H1 (cell line): ENCODE measurements at regions not wholly inside any gene's neighbourhood (a gene's known extent, or its start where the extent isn't known, plus 50 kb on each side); places are given as distances from the start of the nearest gene placed in this dataset.
"Not testable (repeated sequence)": the region's sequence is repeated elsewhere in the genome, so short reads cannot be mapped to it uniquely, and the experiment has no call there.

Experiments
- CBX5 ChIP-seq: fragments of 300-800, 300-1000 bp; sonication (generic); IDR thresholded peaks from 2 replicates; pipeline ENCODE4 v1.7.1; 2016; ENCODE audit warnings: antibody characterized with exemption, low read length, low read depth
- CHD2 ChIP-seq: IDR thresholded peaks from 2 replicates; pipeline ENCODE4 v1.6.1; 2012; ENCODE audit warnings: low read length, improper control_type of control experiment
- CTBP2 ChIP-seq: IDR thresholded peaks from 2 replicates; pipeline ENCODE4 v1.7.0; 2011; ENCODE audit warnings: borderline replicate concordance, mild to moderate bottlenecking, moderate library complexity, mixed read lengths, low read length; ENCODE audit not compliant: insufficient read depth, insufficient read length
- EZH2 ChIP-seq: fragments of 200-600 bp; sonication (generic); IDR thresholded peaks from 2 replicates; pipeline ENCODE4 v1.7.1; 2012; ENCODE audit warnings: low read depth, mild to moderate bottlenecking, moderate library complexity, low read length, inconsistent platforms; ENCODE audit not compliant: severe bottlenecking
- MAFK ChIP-seq: IDR thresholded peaks from 2 replicates; pipeline ENCODE4 v1.6.1; 2012; ENCODE audit warnings: low read depth, mild to moderate bottlenecking, improper control_type of control experiment, low read length
- NRF1 ChIP-seq: IDR thresholded peaks from 2 replicates; pipeline ENCODE4 v1.6.1; 2011; ENCODE audit warnings: mild to moderate bottlenecking, low read depth, low read length, improper control_type of control experiment
- POLR2AphosphoS5 ChIP-seq: IDR thresholded peaks from 2 replicates; pipeline ENCODE4 v1.6.1; 2011; ENCODE audit warnings: low read depth, low read length
- RFX5 ChIP-seq: IDR thresholded peaks from 2 replicates; pipeline ENCODE4 v1.6.1; 2011; ENCODE audit warnings: low read depth, low read length, improper control_type of control experiment, borderline replicate concordance
- SIRT6 ChIP-seq: IDR thresholded peaks from one replicate; pipeline ENCODE4 v1.7.1; 2012; ENCODE audit warnings: low read length, inconsistent platforms
- SIX5 ChIP-seq: IDR thresholded peaks from 2 replicates; pipeline ENCODE4 v1.6.1; 2011; ENCODE audit warnings: mild to moderate bottlenecking, low read depth, low read length
- TF ChIP-seq, protein P1 (sequence below), 3 experiments: IDR thresholded peaks; 1 replicate in 2 of 3; 2 replicates in 1 of 3; pipeline versions ENCODE4 v1.5.1 to v1.6.1; 2011; ENCODE audit warnings: low read length in 3 of 3, mild to moderate bottlenecking in 3 of 3, inconsistent platforms in 2 of 3, low read depth in 1 of 3, moderate library complexity in 1 of 3; ENCODE audit not compliant: insufficient read depth in 1 of 3; ENCODE audit errors: control extremely low read depth in 1 of 3
- TF ChIP-seq, protein P2 (sequence below): IDR thresholded peaks from 2 replicates; pipeline ENCODE4 v1.6.1; 2011; ENCODE audit warnings: low read length, improper control_type of control experiment
- TF ChIP-seq, protein P3 (sequence below): IDR thresholded peaks from 2 replicates; pipeline ENCODE4 v1.6.1; 2012; ENCODE audit warnings: low read length, inconsistent platforms

DNA sequence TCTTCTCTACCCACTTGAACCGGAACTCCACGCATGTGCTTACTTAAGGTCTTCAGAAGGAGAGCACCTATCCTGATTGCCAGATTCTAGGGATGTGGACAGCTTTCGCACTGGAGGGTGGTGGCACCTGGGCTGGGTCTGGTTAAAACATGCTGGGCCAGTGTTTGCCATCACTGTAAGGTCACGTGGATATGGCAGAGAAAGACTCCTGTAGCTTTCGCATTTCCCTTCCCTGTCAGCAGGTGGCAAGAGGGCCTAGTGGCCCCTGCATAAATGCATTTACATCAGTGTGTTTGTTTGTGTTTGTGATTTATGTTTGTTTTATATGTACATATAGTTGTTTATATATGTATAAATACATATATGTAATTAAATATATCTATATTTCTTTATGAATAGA lies 192.5 kb downstream of the ANKRD36 start:
- TF ChIP-seq CBX5, EZH2, NRF1, CHD2, SIX5, CTBP2, POLR2AphosphoS5, RFX5, SIRT6, MAFK: not testable (repeated sequence)
- TF ChIP-seq, protein P1, sequence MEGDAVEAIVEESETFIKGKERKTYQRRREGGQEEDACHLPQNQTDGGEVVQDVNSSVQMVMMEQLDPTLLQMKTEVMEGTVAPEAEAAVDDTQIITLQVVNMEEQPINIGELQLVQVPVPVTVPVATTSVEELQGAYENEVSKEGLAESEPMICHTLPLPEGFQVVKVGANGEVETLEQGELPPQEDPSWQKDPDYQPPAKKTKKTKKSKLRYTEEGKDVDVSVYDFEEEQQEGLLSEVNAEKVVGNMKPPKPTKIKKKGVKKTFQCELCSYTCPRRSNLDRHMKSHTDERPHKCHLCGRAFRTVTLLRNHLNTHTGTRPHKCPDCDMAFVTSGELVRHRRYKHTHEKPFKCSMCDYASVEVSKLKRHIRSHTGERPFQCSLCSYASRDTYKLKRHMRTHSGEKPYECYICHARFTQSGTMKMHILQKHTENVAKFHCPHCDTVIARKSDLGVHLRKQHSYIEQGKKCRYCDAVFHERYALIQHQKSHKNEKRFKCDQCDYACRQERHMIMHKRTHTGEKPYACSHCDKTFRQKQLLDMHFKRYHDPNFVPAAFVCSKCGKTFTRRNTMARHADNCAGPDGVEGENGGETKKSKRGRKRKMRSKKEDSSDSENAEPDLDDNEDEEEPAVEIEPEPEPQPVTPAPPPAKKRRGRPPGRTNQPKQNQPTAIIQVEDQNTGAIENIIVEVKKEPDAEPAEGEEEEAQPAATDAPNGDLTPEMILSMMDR (IDR thresholded peaks at IDR 0.05; ENCODE audit: control extremely low read depth in 1 of 3, insufficient read depth in 1 of 3, low read depth in 1 of 3, low read length in 3 of 3), result not testable (repeated sequence)
- TF ChIP-seq, protein P2, sequence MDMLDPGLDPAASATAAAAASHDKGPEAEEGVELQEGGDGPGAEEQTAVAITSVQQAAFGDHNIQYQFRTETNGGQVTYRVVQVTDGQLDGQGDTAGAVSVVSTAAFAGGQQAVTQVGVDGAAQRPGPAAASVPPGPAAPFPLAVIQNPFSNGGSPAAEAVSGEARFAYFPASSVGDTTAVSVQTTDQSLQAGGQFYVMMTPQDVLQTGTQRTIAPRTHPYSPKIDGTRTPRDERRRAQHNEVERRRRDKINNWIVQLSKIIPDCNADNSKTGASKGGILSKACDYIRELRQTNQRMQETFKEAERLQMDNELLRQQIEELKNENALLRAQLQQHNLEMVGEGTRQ, result not testable (repeated sequence)
- TF ChIP-seq, protein P3, sequence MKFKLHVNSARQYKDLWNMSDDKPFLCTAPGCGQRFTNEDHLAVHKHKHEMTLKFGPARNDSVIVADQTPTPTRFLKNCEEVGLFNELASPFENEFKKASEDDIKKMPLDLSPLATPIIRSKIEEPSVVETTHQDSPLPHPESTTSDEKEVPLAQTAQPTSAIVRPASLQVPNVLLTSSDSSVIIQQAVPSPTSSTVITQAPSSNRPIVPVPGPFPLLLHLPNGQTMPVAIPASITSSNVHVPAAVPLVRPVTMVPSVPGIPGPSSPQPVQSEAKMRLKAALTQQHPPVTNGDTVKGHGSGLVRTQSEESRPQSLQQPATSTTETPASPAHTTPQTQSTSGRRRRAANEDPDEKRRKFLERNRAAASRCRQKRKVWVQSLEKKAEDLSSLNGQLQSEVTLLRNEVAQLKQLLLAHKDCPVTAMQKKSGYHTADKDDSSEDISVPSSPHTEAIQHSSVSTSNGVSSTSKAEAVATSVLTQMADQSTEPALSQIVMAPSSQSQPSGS, result not testable (repeated sequence)
